K562 (cell line): ENCODE measurements at regions not wholly inside any gene's neighbourhood (a gene's known extent, or its start where the extent isn't known, plus 50 kb on each side); places are given as distances from the start of the nearest gene placed in this dataset.

Experiments
- ATAC-seq: fragments of 200-7000 bp; cut with Tn5 transposase; 3 replicates; pipeline ENCODE4 v1.9.1; 2020; ENCODE audit warnings: moderate library complexity
- BruUV-seq: library from RNA; stranded (reverse); fragments of 400-500 nt; replicated peaks from 2 replicates; lab custom pipeline; 2021; lab: Mats Ljungman, UMichigan
- CTCF ChIA-PET: fragments of 300-600 bp; formaldehyde crosslinking; extraction: SDS; loops from one replicate; lab custom pipeline; 2021; ENCODE audit warnings: low intra/inter-chr PET ratio; lab: Yijun Ruan, JAX
- POLR2A ChIA-PET: fragments of 300-600, 350-650 bp; sonication (Branson Sonifier 250); formaldehyde crosslinking; extraction: SDS; loops from one replicate; lab custom pipeline; 2021; ENCODE audit warnings: antibody characterized with exemption, inconsistent platforms; lab: Yijun Ruan, JAX
- DNase-seq, 4 experiments: peaks; one replicate each; pipeline versions ENCODE4 v3.0.0 to v3.0.0-alpha.2; 2011 to 2018; ENCODE audit warnings: low spot score in 3 of 4, mixed read lengths in 3 of 4; ENCODE audit errors: extremely low read depth in 1 of 4
- FAIRE-seq: peaks from 2 replicates; lab custom pipeline; 2011; peaks lifted over from hg19 to GRCh38; lab: Jason Lieb, UNC
- H2AFZ ChIP-seq: 2 replicates; pipeline ENCODE4 v1.6.0; 2011; ENCODE audit warnings: low read depth, low read length, control low read depth, inconsistent platforms
- H3K27ac ChIP-seq: fragments of 200-600 bp; 3 replicates; pipeline ENCODE4 v1.8.0; 2011; ENCODE audit warnings: low read depth, mild to moderate bottlenecking, control low read depth, inconsistent platforms, low read length, moderate library complexity, mixed read lengths; ENCODE audit errors: extremely low read depth
- H3K27me3 ChIP-seq, 2 experiments: fragments of 300-600 bp in 1 of 2; 2 replicates in 1 of 2; 3 replicates in 1 of 2; pipeline versions ENCODE4 v1.6.0 to v1.8.0; 2011; ENCODE audit warnings: inconsistent platforms in 2 of 2, low read length in 2 of 2, mild to moderate bottlenecking in 1 of 2, mixed read lengths in 1 of 2, moderate library complexity in 1 of 2; ENCODE audit not compliant: control insufficient read depth in 2 of 2, insufficient read depth in 2 of 2
- H3K36me3 ChIP-seq: fragments of 300-600 bp; 3 replicates; pipeline ENCODE4 v1.8.0; 2011; ENCODE audit warnings: mild to moderate bottlenecking, low read length, inconsistent platforms; ENCODE audit not compliant: control insufficient read depth, insufficient read depth
- H3K4me1 ChIP-seq, 2 experiments: fragments of 200-600 bp in 1 of 2; replicated peaks in 1 of 2; 2 replicates in 1 of 2; 3 replicates in 1 of 2; pipeline versions ENCODE4 v1.5.1 to v1.8.0; 2011; ENCODE audit warnings: inconsistent platforms in 2 of 2, low read length in 2 of 2, mild to moderate bottlenecking in 1 of 2, mixed read lengths in 1 of 2, moderate library complexity in 1 of 2; ENCODE audit not compliant: control insufficient read depth in 2 of 2, insufficient read depth in 2 of 2
- H3K4me2 ChIP-seq: 2 replicates; pipeline ENCODE4 v1.6.1; 2011; ENCODE audit warnings: low read length, control low read depth, inconsistent platforms, mixed read lengths; ENCODE audit not compliant: insufficient read depth
- H3K4me3 ChIP-seq: fragments of 200-600 bp; sonication (generic), shearing (Covaris generic); 2 replicates; pipeline ENCODE4 v1.5.1; 2016; ENCODE audit warnings: control low read depth, inconsistent platforms
- H3K79me2 ChIP-seq: fragments of 200-600 bp; 3 replicates; pipeline ENCODE4 v1.8.0; 2011; ENCODE audit warnings: low read length, inconsistent platforms; ENCODE audit not compliant: control insufficient read depth, insufficient read depth
- H3K9ac ChIP-seq, 2 experiments: 2 replicates each; pipeline versions ENCODE4 v1.6.0 to v1.6.1; 2011; ENCODE audit warnings: low read depth in 2 of 2, low read length in 2 of 2, control low read depth in 1 of 2, inconsistent platforms in 1 of 2, mild to moderate bottlenecking in 1 of 2, mixed read lengths in 1 of 2; ENCODE audit not compliant: insufficient read depth in 1 of 2
- H3K9me1 ChIP-seq: one replicate; pipeline ENCODE4 v1.6.0; 2011; ENCODE audit warnings: inconsistent platforms, mild to moderate bottlenecking, low read length, moderate library complexity; ENCODE audit not compliant: control insufficient read depth, insufficient read depth
- H3K9me3 ChIP-seq: replicated peaks from 2 replicates; pipeline ENCODE4 v1.5.1; 2011; ENCODE audit warnings: low read depth, low read length, inconsistent platforms; ENCODE audit not compliant: control insufficient read depth, insufficient read depth
- H4K20me1 ChIP-seq: replicated peaks from 2 replicates; pipeline ENCODE4 v1.6.1; 2011; ENCODE audit warnings: low read length, inconsistent platforms, mixed read lengths; ENCODE audit not compliant: control insufficient read depth, insufficient read depth
- HEY1 ChIP-seq: fragments of 250-450 bp; sonication (Bioruptor Pico); IDR thresholded peaks from 2 replicates; pipeline ENCODE4 v1.5.0; 2020; ENCODE audit warnings: mild to moderate bottlenecking, moderate library complexity, borderline replicate concordance
- KAT7 ChIP-seq: sonication (generic); formaldehyde crosslinking; IDR thresholded peaks from 2 replicates; pipeline ENCODE4 v1.8.0; 2022; ENCODE audit warnings: missing genetic modification reagents, mild to moderate bottlenecking, borderline replicate concordance
- MBD2 ChIP-seq: sonication (generic); IDR thresholded peaks from 2 replicates; pipeline ENCODE4 v1.6.1; 2016; ENCODE audit warnings: low read depth, borderline replicate concordance
- MGA ChIP-seq: fragments of 450-650 bp; IDR thresholded peaks from 2 replicates; pipeline ENCODE4 v1.6.1; 2016; ENCODE audit warnings: mild to moderate bottlenecking, moderate library complexity
- NBN ChIP-seq: fragments of 450-650 bp; IDR thresholded peaks from 2 replicates; pipeline ENCODE4 v1.6.1; 2016; ENCODE audit warnings: low read depth, mild to moderate bottlenecking
- NFE2 ChIP-seq: IDR thresholded peaks from 2 replicates; pipeline ENCODE4 v1.6.1; 2014; ENCODE audit warnings: antibody characterized with exemption, low read depth
- NFIC ChIP-seq: fragments of 450-650 bp; IDR thresholded peaks from 2 replicates; pipeline ENCODE4 v1.6.1; 2017; ENCODE audit warnings: mild to moderate bottlenecking, inconsistent platforms
- NFIX ChIP-seq: fragments of 250-450 bp; sonication (Bioruptor Pico); IDR thresholded peaks from 2 replicates; pipeline ENCODE4 v1.4.0; 2020; ENCODE audit warnings: low read depth, mild to moderate bottlenecking, moderate library complexity
- PCBP2 ChIP-seq: fragments of 200-400 bp; formaldehyde crosslinking; IDR thresholded peaks from 2 replicates; pipeline ENCODE4 v1.6.1; 2018; ENCODE audit warnings: low read length, low read depth, mild to moderate bottlenecking, moderate library complexity; ENCODE audit not compliant: poor library complexity, severe bottlenecking
- PHB ChIP-seq: fragments of 250-450 bp; sonication (Bioruptor Pico); IDR thresholded peaks from 2 replicates; pipeline ENCODE4 v1.5.0; 2021
- ZNF324 ChIP-seq: fragments of 250-450 bp; sonication (Bioruptor Pico); IDR thresholded peaks from 2 replicates; pipeline ENCODE4 v1.4.0; 2020; ENCODE audit warnings: mild to moderate bottlenecking
- WGBS: fragments of 100-300 bp; shearing (Covaris generic); methylation state at CpG from one replicate; pipeline ENCODE4 v1.1.6; 2016; ENCODE audit warnings: low coverage, mixed read lengths; ENCODE audit not compliant: insufficient coverage; ENCODE audit errors: missing lambda C conversion rate; 5-methylcytosine and 5-hydroxymethylcytosine counted together
- in situ Hi-C: fragments of 300-500 bp; cut with MboI; formaldehyde crosslinking; loops from 4 replicates; pipeline ENCODE4 v1.15.0; 2018; ENCODE audit warnings: inconsistent platforms, mixed read lengths
- intact Hi-C: fragments of 100-400 bp; cut with micrococcal nuclease; formaldehyde crosslinking; loops from 2 replicates; pipeline ENCODE4 v1.14.2; 2022

- ChIA-PET POLR2A (no interaction called here), CTCF (no interaction called here)
- H3K79me2 ChIP-seq = no peaks in the 10 kb centered on the region
- H3K27me3 ChIP-seq = no peaks in the 10 kb centered on the region
- ATAC-seq (no peak), FAIRE-seq (no peak), DNase-seq (no peak)
- no peaks in the 10 kb centered on the region for H3K9me3 ChIP-seq
- H3K4me1 ChIP-seq = no peaks in the 10 kb centered on the region
- in situ Hi-C loops (no loop called here), intact Hi-C loops (no loop called here)
- H4K20me1 ChIP-seq = no peaks in the 10 kb centered on the region
- no peak overlapping the region for H3K27ac ChIP-seq
- H2AFZ ChIP-seq = no peak overlapping the region
- BruUV-seq = no TSS peak
- H3K36me3 ChIP-seq = no peaks in the 10 kb centered on the region
- H3K4me3 ChIP-seq = no peak overlapping the region
- H3K4me2 ChIP-seq = no peak overlapping the region
- H3K9me1 ChIP-seq = no peaks in the 10 kb centered on the region
- TF ChIP-seq HEY1 (no peak), PHB (no peak), ZNF324 (CRISPR knock-in tag) (no peak), NFE2 (no peak), NFIC (peak; percentile 86), MBD2 (no peak), NBN (no peak), NFIX (CRISPR knock-in tag) (peak; percentile 66), PCBP2 (peak; percentile 15), MGA (no peak), KAT7 (CRISPR knock-in tag) (no peak)
- no peak overlapping the region for H3K9ac ChIP-seq
- WGBS = 0% methylated on average over 1 of the region's 1 CpG
These were observed 859.2 kb upstream of the GYPC start for GRCh38 chr2:125796784-125797183.
